ENCODE measurements at regions not wholly inside any gene's neighbourhood (a gene's known extent, or its start where the extent isn't known, plus 50 kb on each side); places are given as distances from the start of the nearest gene placed in this dataset.

- no peak for TF ChIP-seq CTCF (IDR thresholded peaks at IDR 0.05; ENCODE audit: borderline replicate concordance, insufficient read depth, low read depth, low read length)
- no peak overlapping the region for H3K4me3 ChIP-seq (ENCODE audit: low read depth, low read length)
Observed at GRCh38 chr20:23254505-23254904, 96.1 kb upstream of the NXT1 start.

GRCh38 chr20:23254034-23254433, 96.6 kb upstream of the NXT1 start:
- H3K4me3 ChIP-seq (ENCODE audit: low read depth, low read length): no peak overlapping the region
- TF ChIP-seq CTCF (IDR thresholded peaks at IDR 0.05; ENCODE audit: borderline replicate concordance, insufficient read depth, low read depth, low read length): no peak

GRCh38 chr20:23253524-23253923, 97.1 kb upstream of the NXT1 start:
- TF ChIP-seq CTCF (IDR thresholded peaks at IDR 0.05; ENCODE audit: borderline replicate concordance, insufficient read depth, low read depth, low read length): no peak
- no peak overlapping the region for H3K4me3 ChIP-seq (ENCODE audit: low read depth, low read length)

- no peak for TF ChIP-seq CTCF (IDR thresholded peaks at IDR 0.05; ENCODE audit: borderline replicate concordance, insufficient read depth, low read depth, low read length)
Observed at GRCh38 chr20:23251779-23252178, 98.8 kb upstream of the NXT1 start.

GRCh38 chr20:23249541-23249940, 101.0 kb upstream of the NXT1 start:
- TF ChIP-seq CTCF (IDR thresholded peaks at IDR 0.05; ENCODE audit: borderline replicate concordance, insufficient read depth, low read depth, low read length): no peak
- H3K4me3 ChIP-seq (ENCODE audit: low read depth, low read length): no peak overlapping the region

More at GRCh38 chr20:23251779-23252178, 98.8 kb upstream of the NXT1 start:
- H3K4me3 ChIP-seq (ENCODE audit: low read depth, low read length): no peak overlapping the region

- no peak overlapping the region for H3K4me3 ChIP-seq (ENCODE audit: low read depth, low read length)
- TF ChIP-seq CTCF (IDR thresholded peaks at IDR 0.05; ENCODE audit: borderline replicate concordance, insufficient read depth, low read depth, low read length): no peak
Observed at GRCh38 chr20:23248461-23248882, 102.1 kb upstream of the NXT1 start.

GRCh38 chr20:23246717-23247664, 103.6 kb upstream of the NXT1 start:
- H3K4me3 ChIP-seq (ENCODE audit: low read depth, low read length): no peak overlapping the region
- TF ChIP-seq CTCF (IDR thresholded peaks at IDR 0.05; ENCODE audit: borderline replicate concordance, insufficient read depth, low read depth, low read length): no peak
